ENCODE measurements at regions not wholly inside any gene's neighbourhood (a gene's known extent, or its start where the extent isn't known, plus 50 kb on each side); places are given as distances from the start of the nearest gene placed in this dataset.

GRCh38 chr6:147769496-147770087, 261.1 kb downstream of the SAMD5 start:
- Histone ChIP-seq H3K36me3 (ENCODE audit: control insufficient read depth in 2 of 2, insufficient read depth in 2 of 2, low read length in 2 of 2) (no peaks in the 10 kb centered on the region), H3K27me3 (ENCODE audit: control insufficient read depth in 2 of 2, insufficient read depth in 2 of 2, low read length in 2 of 2) (no peaks in the 10 kb centered on the region)

GRCh38 chr6:147770221-147770620, 261.7 kb downstream of the SAMD5 start:
- no peak overlapping the region for H3K4me3 ChIP-seq (ENCODE audit: low read length in 2 of 2)
- no peak overlapping the region for H3K27ac ChIP-seq (ENCODE audit: low read depth in 2 of 2, low read length in 2 of 2)
- H3K9me3 ChIP-seq (ENCODE audit: control insufficient read depth in 2 of 2, low read length in 2 of 2): no peaks in the 10 kb centered on the region
- no peaks in the 10 kb centered on the region for H3K4me1 ChIP-seq (ENCODE audit: control insufficient read depth in 2 of 2, insufficient read depth in 2 of 2, low read length in 2 of 2)
- H3K27me3 ChIP-seq (ENCODE audit: control insufficient read depth in 2 of 2, insufficient read depth in 2 of 2, low read length in 2 of 2): no peaks in the 10 kb centered on the region
- no peak overlapping the region for H3K9ac ChIP-seq (ENCODE audit: low read depth in 1 of 2, low read length in 2 of 2)
- H3K36me3 ChIP-seq (ENCODE audit: control insufficient read depth in 2 of 2, insufficient read depth in 2 of 2, low read length in 2 of 2): no peaks in the 10 kb centered on the region

More at GRCh38 chr6:147769496-147770087, 261.1 kb downstream of the SAMD5 start:
- Histone ChIP-seq H3K27ac (ENCODE audit: low read depth in 2 of 2, low read length in 2 of 2) (no peak overlapping the region), H3K9ac (ENCODE audit: low read depth in 1 of 2, low read length in 2 of 2) (no peak overlapping the region), H3K9me3 (ENCODE audit: control insufficient read depth in 2 of 2, low read length in 2 of 2) (no peaks in the 10 kb centered on the region), H3K4me3 (ENCODE audit: low read length in 2 of 2) (no peak overlapping the region), H3K4me1 (ENCODE audit: control insufficient read depth in 2 of 2, insufficient read depth in 2 of 2, low read length in 2 of 2) (no peaks in the 10 kb centered on the region)

- Histone ChIP-seq H3K27ac (ENCODE audit: low read depth in 2 of 2, low read length in 2 of 2) (no peak overlapping the region), H3K9ac (ENCODE audit: low read depth in 1 of 2, low read length in 2 of 2) (no peak overlapping the region), H3K27me3 (ENCODE audit: control insufficient read depth in 2 of 2, insufficient read depth in 2 of 2, low read length in 2 of 2) (no peaks in the 10 kb centered on the region), H3K4me1 (ENCODE audit: control insufficient read depth in 2 of 2, insufficient read depth in 2 of 2, low read length in 2 of 2) (no peaks in the 10 kb centered on the region), H3K4me3 (ENCODE audit: low read length in 2 of 2) (no peak overlapping the region), H3K36me3 (ENCODE audit: control insufficient read depth in 2 of 2, insufficient read depth in 2 of 2, low read length in 2 of 2) (no peaks in the 10 kb centered on the region), H3K9me3 (ENCODE audit: control insufficient read depth in 2 of 2, low read length in 2 of 2) (no peaks in the 10 kb centered on the region)
Measured at GRCh38 chr6:147772724-147773123, 264.2 kb downstream of the SAMD5 start.

GRCh38 chr6:147774856-147775255, 266.4 kb downstream of the SAMD5 start:
- H3K9me3 ChIP-seq (ENCODE audit: control insufficient read depth in 2 of 2, low read length in 2 of 2): no peaks in the 10 kb centered on the region
- H3K4me3 ChIP-seq (ENCODE audit: low read length in 2 of 2): no peak overlapping the region
- no peaks in the 10 kb centered on the region for H3K4me1 ChIP-seq (ENCODE audit: control insufficient read depth in 2 of 2, insufficient read depth in 2 of 2, low read length in 2 of 2)
- no peak overlapping the region for H3K27ac ChIP-seq (ENCODE audit: low read depth in 2 of 2, low read length in 2 of 2)
- H3K36me3 ChIP-seq (ENCODE audit: control insufficient read depth in 2 of 2, insufficient read depth in 2 of 2, low read length in 2 of 2): no peaks in the 10 kb centered on the region
- H3K9ac ChIP-seq (ENCODE audit: low read depth in 1 of 2, low read length in 2 of 2): no peak overlapping the region
- no peaks in the 10 kb centered on the region for H3K27me3 ChIP-seq (ENCODE audit: control insufficient read depth in 2 of 2, insufficient read depth in 2 of 2, low read length in 2 of 2)

- H3K27me3 ChIP-seq (ENCODE audit: control insufficient read depth in 2 of 2, insufficient read depth in 2 of 2, low read length in 2 of 2): no peaks in the 10 kb centered on the region
- H3K9me3 ChIP-seq (ENCODE audit: control insufficient read depth in 2 of 2, low read length in 2 of 2): no peaks in the 10 kb centered on the region
- no peak overlapping the region for H3K27ac ChIP-seq (ENCODE audit: low read depth in 2 of 2, low read length in 2 of 2)
- H3K36me3 ChIP-seq (ENCODE audit: control insufficient read depth in 2 of 2, insufficient read depth in 2 of 2, low read length in 2 of 2): no peaks in the 10 kb centered on the region
- H3K4me1 ChIP-seq (ENCODE audit: control insufficient read depth in 2 of 2, insufficient read depth in 2 of 2, low read length in 2 of 2): no peaks in the 10 kb centered on the region
- no peak overlapping the region for H3K9ac ChIP-seq (ENCODE audit: low read depth in 1 of 2, low read length in 2 of 2)
- H3K4me3 ChIP-seq (ENCODE audit: low read length in 2 of 2): no peak overlapping the region
Measured at GRCh38 chr6:147776631-147777213, 268.2 kb downstream of the SAMD5 start.

- no peaks in the 10 kb centered on the region for H3K9me3 ChIP-seq (ENCODE audit: control insufficient read depth in 2 of 2, low read length in 2 of 2)
- no peaks in the 10 kb centered on the region for H3K36me3 ChIP-seq (ENCODE audit: control insufficient read depth in 2 of 2, insufficient read depth in 2 of 2, low read length in 2 of 2)
- H3K27me3 ChIP-seq (ENCODE audit: control insufficient read depth in 2 of 2, insufficient read depth in 2 of 2, low read length in 2 of 2): no peaks in the 10 kb centered on the region
- H3K4me3 ChIP-seq (ENCODE audit: low read length in 2 of 2): no peak overlapping the region
- H3K9ac ChIP-seq (ENCODE audit: low read depth in 1 of 2, low read length in 2 of 2): no peak overlapping the region
- H3K27ac ChIP-seq (ENCODE audit: low read depth in 2 of 2, low read length in 2 of 2): no peak overlapping the region
- no peaks in the 10 kb centered on the region for H3K4me1 ChIP-seq (ENCODE audit: control insufficient read depth in 2 of 2, insufficient read depth in 2 of 2, low read length in 2 of 2)
Measured at GRCh38 chr6:147779624-147780023, 271.1 kb downstream of the SAMD5 start.

GRCh38 chr6:147782302-147782701, 273.8 kb downstream of the SAMD5 start:
- no peaks in the 10 kb centered on the region for H3K27me3 ChIP-seq (ENCODE audit: control insufficient read depth in 2 of 2, insufficient read depth in 2 of 2, low read length in 2 of 2)
- no peaks in the 10 kb centered on the region for H3K9me3 ChIP-seq (ENCODE audit: control insufficient read depth in 2 of 2, low read length in 2 of 2)
- no peaks in the 10 kb centered on the region for H3K36me3 ChIP-seq (ENCODE audit: control insufficient read depth in 2 of 2, insufficient read depth in 2 of 2, low read length in 2 of 2)
- no peak overlapping the region for H3K4me3 ChIP-seq (ENCODE audit: low read length in 2 of 2)
- H3K9ac ChIP-seq (ENCODE audit: low read depth in 1 of 2, low read length in 2 of 2): no peak overlapping the region
- H3K27ac ChIP-seq (ENCODE audit: low read depth in 2 of 2, low read length in 2 of 2): no peak overlapping the region
- no peaks in the 10 kb centered on the region for H3K4me1 ChIP-seq (ENCODE audit: control insufficient read depth in 2 of 2, insufficient read depth in 2 of 2, low read length in 2 of 2)

GRCh38 chr6:147784371-147784770, 275.9 kb downstream of the SAMD5 start:
- H3K36me3 ChIP-seq (ENCODE audit: control insufficient read depth in 2 of 2, insufficient read depth in 2 of 2, low read length in 2 of 2): no peaks in the 10 kb centered on the region
- no peak overlapping the region for H3K4me3 ChIP-seq (ENCODE audit: low read length in 2 of 2)
- no peaks in the 10 kb centered on the region for H3K27me3 ChIP-seq (ENCODE audit: control insufficient read depth in 2 of 2, insufficient read depth in 2 of 2, low read length in 2 of 2)
- no peaks in the 10 kb centered on the region for H3K4me1 ChIP-seq (ENCODE audit: control insufficient read depth in 2 of 2, insufficient read depth in 2 of 2, low read length in 2 of 2)
- no peak overlapping the region for H3K9ac ChIP-seq (ENCODE audit: low read depth in 1 of 2, low read length in 2 of 2)
- H3K9me3 ChIP-seq (ENCODE audit: control insufficient read depth in 2 of 2, low read length in 2 of 2): no peaks in the 10 kb centered on the region
- no peak overlapping the region for H3K27ac ChIP-seq (ENCODE audit: low read depth in 2 of 2, low read length in 2 of 2)

GRCh38 chr6:147787417-147787816, 278.9 kb downstream of the SAMD5 start:
- Histone ChIP-seq H3K36me3 (ENCODE audit: control insufficient read depth in 2 of 2, insufficient read depth in 2 of 2, low read length in 2 of 2) (no peaks in the 10 kb centered on the region), H3K9me3 (ENCODE audit: control insufficient read depth in 2 of 2, low read length in 2 of 2) (no peaks in the 10 kb centered on the region), H3K27me3 (ENCODE audit: control insufficient read depth in 2 of 2, insufficient read depth in 2 of 2, low read length in 2 of 2) (no peaks in the 10 kb centered on the region), H3K9ac (ENCODE audit: low read depth in 1 of 2, low read length in 2 of 2) (no peak overlapping the region), H3K4me3 (ENCODE audit: low read length in 2 of 2) (no peak overlapping the region), H3K4me1 (ENCODE audit: control insufficient read depth in 2 of 2, insufficient read depth in 2 of 2, low read length in 2 of 2) (no peaks in the 10 kb centered on the region), H3K27ac (ENCODE audit: low read depth in 2 of 2, low read length in 2 of 2) (no peak overlapping the region)

- Histone ChIP-seq H3K9me3 (ENCODE audit: control insufficient read depth in 2 of 2, low read length in 2 of 2) (no peaks in the 10 kb centered on the region), H3K27ac (ENCODE audit: low read depth in 2 of 2, low read length in 2 of 2) (no peak overlapping the region), H3K9ac (ENCODE audit: low read depth in 1 of 2, low read length in 2 of 2) (no peak overlapping the region), H3K27me3 (ENCODE audit: control insufficient read depth in 2 of 2, insufficient read depth in 2 of 2, low read length in 2 of 2) (no peaks in the 10 kb centered on the region), H3K4me1 (ENCODE audit: control insufficient read depth in 2 of 2, insufficient read depth in 2 of 2, low read length in 2 of 2) (no peaks in the 10 kb centered on the region), H3K36me3 (ENCODE audit: control insufficient read depth in 2 of 2, insufficient read depth in 2 of 2, low read length in 2 of 2) (no peaks in the 10 kb centered on the region), H3K4me3 (ENCODE audit: low read length in 2 of 2) (no peak overlapping the region)
Measured at GRCh38 chr6:147789430-147789947, 281.0 kb downstream of the SAMD5 start.
